Activated CD4-positive, alpha-beta T cell treated with anti-CD3 and anti-CD28 coated beads for 36 hours (primary cell): ENCODE measurements at regions not wholly inside any gene's neighbourhood (a gene's known extent, or its start where the extent isn't known, plus 50 kb on each side); places are given as distances from the start of the nearest gene placed in this dataset.

Experiments
- ATAC-seq: fragments of 200-7000 bp; cut with Tn5 transposase; one replicate; pipeline ENCODE4 v1.10.0; 2021; ENCODE audit warnings: mild to moderate bottlenecking, moderate library complexity
- CTCF ChIA-PET: fragments of 350-600 bp; sonication (Branson Sonifier 250); formaldehyde crosslinking; loops from one replicate; lab custom pipeline; 2021; ENCODE audit warnings: antibody characterized with exemption; lab: Charles Lee
- POLR2A ChIA-PET: fragments of 350-600 bp; sonication (Branson Sonifier 250); formaldehyde crosslinking; loops from one replicate; lab custom pipeline; 2021; ENCODE audit warnings: antibody characterized with exemption, inconsistent platforms; lab: Charles Lee
- DNase-seq: peaks from one replicate; pipeline ENCODE4 v3.0.0-alpha.2; 2020
- H3K27ac Mint-ChIP-seq: one replicate; pipeline ENCODE4 v1.8.0; 2021; ENCODE audit warnings: mixed read lengths
- H3K27me3 Mint-ChIP-seq: one replicate; pipeline ENCODE4 v1.8.0; 2021; ENCODE audit warnings: mixed read lengths
- H3K36me3 Mint-ChIP-seq: one replicate; pipeline ENCODE4 v1.8.0; 2021; ENCODE audit warnings: low read depth, mixed read lengths
- H3K4me1 Mint-ChIP-seq: one replicate; pipeline ENCODE4 v1.8.0; 2021; ENCODE audit warnings: mixed read lengths
- H3K4me3 Mint-ChIP-seq: one replicate; pipeline ENCODE4 v1.8.0; 2021; ENCODE audit warnings: mild to moderate bottlenecking, moderate library complexity, mixed read lengths
- H3K9me3 Mint-ChIP-seq: one replicate; pipeline ENCODE4 v1.8.0; 2021; ENCODE audit warnings: low read depth, mixed read lengths
- intact Hi-C, 2 experiments: fragments of 100-400 bp; cut with DNase I in 1 of 2; cut with micrococcal nuclease in 1 of 2; formaldehyde crosslinking; loops; one replicate each; pipeline versions ENCODE4 v1.14.2 to v1.15.1; 2022 to 2024; cut with DNase I, micrococcal nuclease

GRCh38 chr12:80045594-80045993 lies 53.7 kb upstream of the OTOGL start:
- H3K27ac Mint-ChIP-seq: no peak overlapping the region
- H3K36me3 Mint-ChIP-seq: no peaks in the 10 kb centered on the region
- H3K4me3 Mint-ChIP-seq: no peak overlapping the region
- CTCF ChIA-PET: no interaction called here
- H3K9me3 Mint-ChIP-seq: no peaks in the 10 kb centered on the region
- POLR2A ChIA-PET: no interaction called here
- H3K4me1 Mint-ChIP-seq: peaks cover 2% of the 10 kb centered on the region
- DNase-seq (no peak), ATAC-seq (no peak)
- H3K27me3 Mint-ChIP-seq: peaks cover 1% of the 10 kb centered on the region
- intact Hi-C loops: no loop called here

GRCh38 chr12:80044694-80045046 lies 54.7 kb upstream of the OTOGL start:
- H3K27ac Mint-ChIP-seq: no peak overlapping the region
- ChIA-PET POLR2A (no interaction called here), CTCF (no interaction called here)
- intact Hi-C loops: no loop called here
- H3K4me1 Mint-ChIP-seq: peaks cover 5% of the 10 kb centered on the region
- H3K36me3 Mint-ChIP-seq: no peaks in the 10 kb centered on the region
- DNase-seq (no peak), ATAC-seq (peak; percentile 52)
- H3K9me3 Mint-ChIP-seq: no peaks in the 10 kb centered on the region
- no peak overlapping the region for H3K4me3 Mint-ChIP-seq
- H3K27me3 Mint-ChIP-seq: peaks cover 1% of the 10 kb centered on the region

GRCh38 chr12:80041692-80042091 lies 57.6 kb upstream of the OTOGL start:
- POLR2A ChIA-PET: no interaction called here
- H3K4me1 Mint-ChIP-seq: peaks cover 5% of the 10 kb centered on the region
- H3K9me3 Mint-ChIP-seq: no peaks in the 10 kb centered on the region
- CTCF ChIA-PET: no interaction called here
- H3K36me3 Mint-ChIP-seq: no peaks in the 10 kb centered on the region
- peaks cover 3% of the 10 kb centered on the region for H3K27me3 Mint-ChIP-seq
- H3K4me3 Mint-ChIP-seq: no peak overlapping the region
- intact Hi-C loops: no loop called here
- no peak overlapping the region for H3K27ac Mint-ChIP-seq
- no peak for ATAC-seq
- no peak for DNase-seq

GRCh38 chr12:80041071-80041470 lies 58.3 kb upstream of the OTOGL start:
- CTCF ChIA-PET: no interaction called here
- H3K27ac Mint-ChIP-seq: no peak overlapping the region
- H3K4me1 Mint-ChIP-seq: peaks cover 5% of the 10 kb centered on the region

GRCh38 chr12:80040075-80040738 lies 59.1 kb upstream of the OTOGL start:
- Mint-ChIP-seq H3K27ac (no peak overlapping the region), H3K27me3 (peaks cover 3% of the 10 kb centered on the region), H3K4me1 (peaks cover 5% of the 10 kb centered on the region), H3K9me3 (peaks cover 2% of the 10 kb centered on the region), H3K36me3 (no peaks in the 10 kb centered on the region), H3K4me3 (no peak overlapping the region)
- DNase-seq: peak; percentile 43
- peak; percentile 78 for ATAC-seq
- intact Hi-C loops: no loop called here
- POLR2A ChIA-PET: no interaction called here
- CTCF ChIA-PET: interaction anchor here (0.5 kb wide), 1 partner anchor 320 kb away, joined by 3 read pairs; no protein-coding TSS in a partner anchor

More at GRCh38 chr12:80041071-80041470, 58.3 kb upstream of the OTOGL start:
- peaks cover 2% of the 10 kb centered on the region for H3K9me3 Mint-ChIP-seq
- ATAC-seq (no peak), DNase-seq (no peak)
- intact Hi-C loops: no loop called here
- no peak overlapping the region for H3K4me3 Mint-ChIP-seq
- peaks cover 3% of the 10 kb centered on the region for H3K27me3 Mint-ChIP-seq
- H3K36me3 Mint-ChIP-seq: no peaks in the 10 kb centered on the region
- POLR2A ChIA-PET: no interaction called here

- H3K4me1 Mint-ChIP-seq: peaks cover 3% of the 10 kb centered on the region
- DNase-seq: no peak
- POLR2A ChIA-PET: no interaction called here
- H3K27me3 Mint-ChIP-seq: peaks cover 5% of the 10 kb centered on the region
- ATAC-seq: no peak
- no peaks in the 10 kb centered on the region for H3K36me3 Mint-ChIP-seq
- peaks cover 2% of the 10 kb centered on the region for H3K9me3 Mint-ChIP-seq
- no peak overlapping the region for H3K4me3 Mint-ChIP-seq
- CTCF ChIA-PET: no interaction called here
- intact Hi-C loops: no loop called here
- H3K27ac Mint-ChIP-seq: no peak overlapping the region
Measured at GRCh38 chr12:80038062-80038560, 61.2 kb upstream of the OTOGL start.

- no peaks in the 10 kb centered on the region for H3K4me1 Mint-ChIP-seq
- ATAC-seq (no peak), DNase-seq (no peak)
- intact Hi-C loops: no loop called here
- no peaks in the 10 kb centered on the region for H3K36me3 Mint-ChIP-seq
- H3K27ac Mint-ChIP-seq: no peak overlapping the region
- peaks cover 12% of the 10 kb centered on the region for H3K27me3 Mint-ChIP-seq
- peaks cover 2% of the 10 kb centered on the region for H3K9me3 Mint-ChIP-seq
- CTCF ChIA-PET: no interaction called here
- H3K4me3 Mint-ChIP-seq: no peak overlapping the region
- POLR2A ChIA-PET: no interaction called here
Measured at GRCh38 chr12:80033448-80033847, 65.9 kb upstream of the OTOGL start.

- peaks cover 10% of the 10 kb centered on the region for H3K27me3 Mint-ChIP-seq
- H3K9me3 Mint-ChIP-seq: peaks cover 2% of the 10 kb centered on the region
- CTCF ChIA-PET: no interaction called here
- DNase-seq (no peak), ATAC-seq (no peak)
- no peaks in the 10 kb centered on the region for H3K36me3 Mint-ChIP-seq
- no peaks in the 10 kb centered on the region for H3K4me1 Mint-ChIP-seq
- intact Hi-C loops: no loop called here
- POLR2A ChIA-PET: no interaction called here
- no peak overlapping the region for H3K4me3 Mint-ChIP-seq
- H3K27ac Mint-ChIP-seq: no peak overlapping the region
Measured at GRCh38 chr12:80032946-80033345, 66.4 kb upstream of the OTOGL start.

- Mint-ChIP-seq H3K4me1 (no peaks in the 10 kb centered on the region), H3K36me3 (no peaks in the 10 kb centered on the region), H3K27me3 (peaks cover 10% of the 10 kb centered on the region), H3K4me3 (no peak overlapping the region), H3K9me3 (no peaks in the 10 kb centered on the region), H3K27ac (no peak overlapping the region)
- no peak for ATAC-seq
- no peak for DNase-seq
- ChIA-PET CTCF (interaction anchor here (1.0 kb wide), 1 partner anchor 10 kb away, joined by 3 read pairs; no protein-coding TSS in a partner anchor), POLR2A (no interaction called here)
- intact Hi-C loops: no loop called here
Measured at GRCh38 chr12:80031229-80031628, 68.1 kb upstream of the OTOGL start.

GRCh38 chr12:80025638-80026037 lies 73.7 kb upstream of the OTOGL start:
- ChIA-PET POLR2A (no interaction called here), CTCF (interaction anchor here (0.6 kb wide), 2 partner anchors 26 to 135 kb away, joined by 3 to 7 read pairs; no protein-coding TSS in a partner anchor)
- ATAC-seq: no peak
- DNase-seq: no peak
- H3K4me1 Mint-ChIP-seq: no peaks in the 10 kb centered on the region
- no peak overlapping the region for H3K27ac Mint-ChIP-seq
- intact Hi-C loops: no loop called here
- H3K9me3 Mint-ChIP-seq: no peaks in the 10 kb centered on the region
- H3K36me3 Mint-ChIP-seq: no peaks in the 10 kb centered on the region
- H3K27me3 Mint-ChIP-seq: peaks cover 9% of the 10 kb centered on the region
- H3K4me3 Mint-ChIP-seq: no peak overlapping the region

- ChIA-PET POLR2A (no interaction called here), CTCF (no interaction called here)
- DNase-seq: no peak
- no peak overlapping the region for H3K27ac Mint-ChIP-seq
- no peaks in the 10 kb centered on the region for H3K9me3 Mint-ChIP-seq
- peaks cover 5% of the 10 kb centered on the region for H3K27me3 Mint-ChIP-seq
- ATAC-seq: no peak
- no peak overlapping the region for H3K4me3 Mint-ChIP-seq
- H3K36me3 Mint-ChIP-seq: no peaks in the 10 kb centered on the region
- intact Hi-C loops: no loop called here
- no peaks in the 10 kb centered on the region for H3K4me1 Mint-ChIP-seq
Measured at GRCh38 chr12:80019691-80020090, 79.6 kb upstream of the OTOGL start.

GRCh38 chr12:80018119-80018518 lies 81.2 kb upstream of the OTOGL start:
- H3K4me3 Mint-ChIP-seq: no peak overlapping the region
- no peak for ATAC-seq
- no peaks in the 10 kb centered on the region for H3K36me3 Mint-ChIP-seq
- H3K27me3 Mint-ChIP-seq: peaks cover 5% of the 10 kb centered on the region
- H3K4me1 Mint-ChIP-seq: no peaks in the 10 kb centered on the region
- POLR2A ChIA-PET: no interaction called here
- CTCF ChIA-PET: no interaction called here
- no peak overlapping the region for H3K27ac Mint-ChIP-seq
- DNase-seq: no peak
- intact Hi-C loops: no loop called here
- H3K9me3 Mint-ChIP-seq: no peaks in the 10 kb centered on the region
